GM19035 (cell line): ENCODE measurements at regions not wholly inside any gene's neighbourhood (a gene's known extent, or its start where the extent isn't known, plus 50 kb on each side); places are given as distances from the start of the nearest gene placed in this dataset.
"Not testable (repeated sequence)": the region's sequence is repeated elsewhere in the genome, so short reads cannot be mapped to it uniquely, and the experiment has no call there.

ENCODE experiments used
- ATAC-seq: cut with Tn5 transposase; IDR thresholded peaks from one replicate; pipeline ENCODE4 v1.9.1; 2021; ENCODE audit not compliant: unreplicated experiment

GRCh38 chr5:40453689-40454088, 226.0 kb upstream of the PTGER4 start:
- no peak for ATAC-seq

GRCh38 chr5:40452874-40453624, 226.7 kb upstream of the PTGER4 start:
- ATAC-seq = no peak

- ATAC-seq = no peak
Measured at GRCh38 chr5:40447438-40447837, 232.3 kb upstream of the PTGER4 start.

GRCh38 chr5:40446910-40447309, 232.8 kb upstream of the PTGER4 start:
- ATAC-seq = no peak

GRCh38 chr5:40442346-40442745, 237.4 kb upstream of the PTGER4 start:
- ATAC-seq = no peak

- ATAC-seq = no peak
Measured at GRCh38 chr5:40441733-40442132, 238.0 kb upstream of the PTGER4 start.

- no peak for ATAC-seq
Measured at GRCh38 chr5:40440746-40441145, 239.0 kb upstream of the PTGER4 start.

- ATAC-seq = not testable (repeated sequence)
Measured at GRCh38 chr5:40439103-40439502, 240.6 kb upstream of the PTGER4 start.

- ATAC-seq = not testable (repeated sequence)
Measured at GRCh38 chr5:40438646-40439045, 241.1 kb upstream of the PTGER4 start.

GRCh38 chr5:40437452-40437861, 242.3 kb upstream of the PTGER4 start:
- peak; percentile 73 for ATAC-seq

GRCh38 chr5:40436535-40437237, 243.0 kb upstream of the PTGER4 start:
- peak; percentile 57 for ATAC-seq

- not testable (repeated sequence) for ATAC-seq
Measured at GRCh38 chr5:40435706-40436105, 244.0 kb upstream of the PTGER4 start.

- no peak for ATAC-seq
Measured at GRCh38 chr5:40432836-40433235, 246.9 kb upstream of the PTGER4 start.

- ATAC-seq = no peak
Measured at GRCh38 chr5:40431734-40432133, 248.0 kb upstream of the PTGER4 start.

GRCh38 chr5:40430101-40430710, 249.5 kb upstream of the PTGER4 start:
- ATAC-seq = no peak

GRCh38 chr5:40429258-40430100, 250.2 kb upstream of the PTGER4 start:
- no peak for ATAC-seq

GRCh38 chr5:40428815-40429214, 250.9 kb upstream of the PTGER4 start:
- no peak for ATAC-seq

GRCh38 chr5:40428126-40428525, 251.6 kb upstream of the PTGER4 start:
- ATAC-seq = no peak

GRCh38 chr5:40417046-40417810, 262.5 kb upstream of the PTGER4 start:
- ATAC-seq = not testable (repeated sequence)

GRCh38 chr5:40416588-40416987, 263.1 kb upstream of the PTGER4 start:
- no peak for ATAC-seq
